NCI-H1105 treated with DMSO at 0.1 percent for 48 hours (cell line): ENCODE measurements at regions not wholly inside any gene's neighbourhood (a gene's known extent, or its start where the extent isn't known, plus 50 kb on each side); places are given as distances from the start of the nearest gene placed in this dataset.
A peak's percentile ranks its signal among the peaks of the same experiment; 100 is the strongest.
"Not testable (repeated sequence)": the region's sequence is repeated elsewhere in the genome, so short reads cannot be mapped to it uniquely, and the experiment has no call there.

Source experiments
- DNase-seq: peaks from one replicate; lab custom pipeline; 2025; lab: John Stamatoyannopoulos, UW

DNA sequence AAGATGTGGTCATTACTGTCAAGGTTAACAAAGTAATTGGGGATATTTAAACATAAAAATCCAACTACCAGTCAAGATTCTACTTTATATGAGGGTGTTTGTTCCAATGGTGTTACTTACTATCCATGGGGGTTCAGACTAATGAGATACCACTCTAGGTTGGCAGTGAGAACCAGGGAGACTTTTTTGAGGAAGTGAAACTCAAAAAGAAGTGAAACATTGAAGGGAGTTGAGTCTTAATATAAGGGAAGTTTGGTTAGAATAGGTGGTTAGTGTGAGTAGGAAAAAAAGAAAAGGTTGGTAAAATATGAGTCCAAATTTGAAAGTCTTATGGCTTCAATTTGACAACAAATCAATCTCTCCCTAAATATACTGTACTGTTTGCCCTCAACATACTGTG is 123.6 kb upstream of the ANK3 start:
- DNase-seq: no peak

- DNase-seq: no peak
Observed at GRCh38 chr10:60511477-60512229, 122.0 kb upstream of the ANK3 start.

DNA sequence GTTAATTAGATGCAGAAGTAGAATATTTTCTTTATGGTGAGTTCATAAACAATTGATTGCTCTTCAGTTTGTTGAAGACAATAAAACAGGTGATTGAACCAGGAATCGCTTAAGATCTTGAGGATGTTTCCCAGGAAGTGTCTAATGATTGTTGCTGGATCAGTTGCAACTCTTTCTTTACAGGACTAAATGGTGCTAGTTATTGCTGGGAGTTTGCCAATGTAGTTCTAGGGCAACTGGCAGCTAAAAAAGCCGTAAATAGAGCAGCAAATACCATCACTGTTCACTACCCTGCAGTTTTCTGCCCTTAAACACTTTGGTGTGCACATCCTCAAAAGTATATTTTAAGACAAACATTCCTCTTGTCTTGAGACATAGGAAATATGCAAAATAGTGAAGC is 119.2 kb upstream of the ANK3 start:
- DNase-seq: peak; percentile 26

DNA sequence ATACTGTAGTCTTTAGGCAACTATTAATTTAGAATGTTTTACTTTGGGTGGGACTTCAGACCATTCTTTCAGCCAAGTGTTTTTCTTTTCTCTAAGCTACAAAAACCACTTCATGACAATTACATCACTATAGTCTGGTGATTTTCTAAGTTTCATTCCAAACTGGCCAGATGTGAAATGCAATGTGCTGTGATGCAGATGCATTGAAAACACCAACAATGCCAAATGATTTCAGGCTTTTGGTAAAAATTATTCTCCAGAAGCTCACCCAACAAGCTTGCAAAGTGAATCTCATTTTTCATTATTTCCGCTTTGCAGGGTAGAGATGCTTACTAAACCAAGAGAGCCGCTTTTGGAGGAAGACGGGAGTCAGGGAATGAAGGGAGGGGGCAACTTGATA is 118.4 kb upstream of the ANK3 start:
- no peak for DNase-seq

GRCh38 chr10:60502621-60503020 is 112.9 kb upstream of the ANK3 start:
- no peak for DNase-seq

DNA sequence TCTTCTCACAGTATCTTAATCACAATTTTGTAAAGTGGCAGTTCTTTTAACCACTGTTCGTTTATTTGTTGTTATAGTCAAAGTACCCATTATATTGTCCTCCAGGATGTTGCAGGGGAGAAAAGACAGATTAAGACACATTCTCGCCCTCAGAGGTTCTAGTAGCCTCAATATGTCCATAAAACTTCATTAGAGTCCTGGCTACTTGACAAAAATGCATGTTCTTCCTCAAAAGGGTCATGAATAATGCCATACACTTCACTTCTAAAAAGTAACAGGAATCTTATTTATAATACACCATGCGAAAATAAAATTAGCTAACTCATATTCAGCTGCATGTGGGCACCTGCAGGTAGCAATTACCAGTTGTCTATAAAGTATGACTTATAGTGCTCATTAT is 109.3 kb upstream of the ANK3 start:
- DNase-seq: no peak

DNA sequence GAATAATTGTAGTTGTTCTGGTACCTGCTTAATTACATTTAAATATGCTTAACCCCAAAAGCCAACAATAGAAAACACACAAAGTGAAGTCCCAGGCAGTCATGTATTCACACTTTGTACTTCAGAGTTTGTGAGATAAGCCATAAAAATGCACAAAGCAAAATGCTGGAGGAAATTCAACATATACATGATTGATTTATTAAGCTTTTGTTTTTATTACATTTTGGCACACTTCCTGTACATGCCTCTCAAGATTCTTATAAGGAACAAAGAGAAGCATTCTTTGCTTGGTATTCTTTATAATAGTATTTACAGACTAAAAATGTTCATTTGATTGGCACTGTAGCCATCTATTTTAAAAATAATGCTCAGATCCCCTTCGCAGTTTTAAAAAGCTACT is 107.7 kb upstream of the ANK3 start:
- no peak for DNase-seq

- DNase-seq: no peak
Observed at GRCh38 chr10:60496181-60496580, 106.5 kb upstream of the ANK3 start.

DNA sequence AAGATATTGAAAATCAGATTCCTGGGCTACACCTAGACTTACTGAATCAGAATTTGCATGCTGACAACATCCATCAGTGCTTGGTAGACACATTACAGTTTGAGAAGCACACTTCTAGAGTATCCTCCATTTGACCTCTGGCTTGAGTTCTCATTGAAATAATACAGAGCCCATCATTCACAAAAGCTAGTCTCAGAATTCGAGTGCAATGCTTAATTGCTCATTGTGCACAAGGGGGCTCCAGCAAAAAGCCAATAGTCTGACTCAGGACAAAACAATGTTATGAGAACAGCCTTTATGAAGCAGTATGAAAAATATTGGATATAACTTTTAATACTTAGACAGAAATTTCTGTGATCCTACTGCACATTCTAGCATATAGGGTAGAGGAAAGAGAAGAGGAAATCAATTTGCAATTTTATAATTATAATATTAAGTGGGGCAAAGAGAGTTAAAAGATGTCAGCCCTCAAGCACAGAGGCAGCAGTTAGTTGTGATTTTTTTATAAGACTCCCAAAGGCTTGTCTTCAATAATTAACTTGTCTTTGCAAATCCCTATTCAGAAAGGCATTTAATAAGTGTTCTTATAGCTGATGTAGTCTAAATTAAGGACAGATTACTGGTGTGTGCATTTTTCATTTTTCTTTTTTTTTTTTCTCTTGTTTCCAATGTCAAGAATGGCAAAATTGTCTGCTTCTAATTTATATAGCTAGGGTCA is 105.8 kb upstream of the ANK3 start:
- DNase-seq: no peak

- no peak for DNase-seq
Observed at GRCh38 chr10:60494774-60495173, 105.1 kb upstream of the ANK3 start.

- no peak for DNase-seq
Observed at GRCh38 chr10:60491162-60491561, 101.5 kb upstream of the ANK3 start.

- no peak for DNase-seq
Observed at GRCh38 chr10:60490013-60490412, 100.3 kb upstream of the ANK3 start.

DNA sequence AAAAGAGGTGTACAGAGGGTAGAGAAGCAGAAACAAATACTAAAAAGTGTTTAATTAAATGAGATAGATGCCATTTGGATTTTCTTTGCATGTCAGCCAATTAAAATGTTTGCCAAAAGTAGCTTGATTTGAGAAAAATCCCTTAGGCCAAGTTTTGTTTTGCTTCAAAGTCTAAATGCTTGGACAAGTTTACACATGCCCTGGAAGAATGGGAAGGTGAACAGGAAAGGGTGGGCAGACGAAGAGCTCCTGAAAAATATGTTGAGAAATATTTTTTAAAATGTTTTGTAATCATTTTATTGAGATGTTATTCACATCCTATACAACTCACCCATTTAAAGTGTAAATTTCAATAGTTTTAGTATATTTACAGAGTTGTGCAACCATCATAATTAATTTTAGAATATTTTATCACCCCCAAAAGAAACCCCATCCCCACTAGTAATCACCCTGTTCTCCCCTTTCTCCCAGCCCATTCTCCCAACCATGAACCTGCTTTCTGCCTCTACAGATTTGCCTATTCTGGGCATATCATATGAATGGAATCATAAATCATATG is 98.5 kb upstream of the ANK3 start:
- no peak for DNase-seq

DNA sequence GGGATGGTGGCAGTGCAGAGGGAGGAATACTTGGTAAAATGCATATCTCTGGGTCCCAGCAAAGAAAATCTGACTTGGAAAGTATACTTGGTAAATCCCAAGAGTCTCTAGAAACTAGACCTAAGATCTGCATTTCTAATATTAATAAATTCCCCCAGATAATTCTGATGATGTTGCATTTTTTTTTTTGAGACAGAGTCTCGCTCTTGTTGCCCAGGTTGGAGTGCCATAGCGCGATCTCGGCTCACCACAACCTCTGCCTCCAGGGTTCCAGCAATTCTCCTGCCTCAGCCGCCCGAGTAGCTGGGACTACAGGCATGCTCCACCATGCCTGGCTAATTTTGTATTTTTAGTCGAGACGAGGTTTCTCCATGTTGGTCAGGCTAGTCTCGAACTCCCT is 97.9 kb upstream of the ANK3 start:
- DNase-seq: no peak

GRCh38 chr10:60485025-60485424 is 95.3 kb upstream of the ANK3 start:
- no peak for DNase-seq

- no peak for DNase-seq
Observed at GRCh38 chr10:60480865-60481563, 91.3 kb upstream of the ANK3 start.

GRCh38 chr10:60479305-60480020 is 89.8 kb upstream of the ANK3 start:
- DNase-seq: no peak

DNA sequence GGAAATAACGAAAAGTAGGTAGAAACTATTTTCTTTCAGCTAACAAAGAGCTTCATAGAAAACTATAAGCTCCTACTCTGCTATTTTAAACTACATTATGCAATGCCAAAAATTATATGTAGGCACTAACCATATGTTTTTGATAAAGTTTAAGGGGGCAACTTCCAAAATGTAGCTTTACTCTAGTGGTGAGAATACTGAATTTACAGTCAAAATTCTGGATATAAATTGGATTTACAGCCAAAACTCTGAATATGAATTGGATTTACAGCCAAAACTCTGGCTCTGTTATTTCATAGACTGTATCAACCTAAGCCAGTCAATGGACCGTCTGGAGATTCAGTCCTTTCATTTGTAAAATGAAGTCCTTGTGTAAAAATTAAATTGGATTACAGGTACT is 86.8 kb upstream of the ANK3 start:
- DNase-seq: no peak

DNA sequence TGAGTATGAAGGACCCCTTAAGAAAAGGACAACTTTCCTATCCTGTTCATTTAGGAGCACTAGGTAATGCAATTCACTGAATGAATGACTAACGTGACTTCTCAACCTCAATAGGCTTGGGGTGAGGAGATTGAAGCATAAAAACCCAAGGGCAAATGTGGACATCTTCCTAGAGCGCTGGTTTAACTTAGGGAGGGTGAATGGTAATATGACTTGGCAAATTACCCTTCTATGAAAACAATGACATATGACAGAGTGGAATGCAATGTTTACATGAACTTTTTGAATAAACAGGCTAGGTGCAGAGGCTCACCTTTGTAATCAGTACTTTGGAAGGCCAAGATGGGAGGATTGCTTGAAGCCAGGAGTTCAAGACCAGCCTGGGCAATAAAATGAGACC is 83.9 kb upstream of the ANK3 start:
- no peak for DNase-seq

GRCh38 chr10:60470091-60470490 is 80.4 kb upstream of the ANK3 start:
- no peak for DNase-seq

- not testable (repeated sequence) for DNase-seq
Observed at GRCh38 chr10:60469147-60469546, 79.5 kb upstream of the ANK3 start.

DNA sequence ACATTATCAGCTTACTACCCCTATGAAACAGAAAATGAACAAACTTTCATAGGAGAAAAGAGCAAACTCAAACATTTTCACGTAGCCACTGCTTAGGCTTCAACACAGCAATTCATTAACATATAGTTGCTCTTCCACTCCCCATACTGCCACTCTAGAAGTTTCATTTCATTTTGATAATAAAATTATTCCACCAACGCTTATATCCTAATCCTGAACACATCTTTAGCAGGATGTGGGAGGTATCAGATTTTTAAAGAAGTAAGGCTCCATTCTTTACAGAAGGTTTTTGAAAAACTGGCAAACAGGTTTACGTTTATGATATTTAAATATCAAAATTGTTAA is 77.5 kb upstream of the ANK3 start:
- no peak for DNase-seq
